ENCODE measurements at regions not wholly inside any gene's neighbourhood (a gene's known extent, or its start where the extent isn't known, plus 50 kb on each side); places are given as distances from the start of the nearest gene placed in this dataset.

- TF ChIP-seq CTCF (IDR thresholded peaks at IDR 0.05) (no peak), POLR2A (IDR thresholded peaks at IDR 0.05) (no peak)
These were observed 65.8 kb upstream of the HELT start for GRCh38 chr4:184952522-184952921.

Data from body of pancreas (tissue), 4 donors.